ENCODE measurements at regions not wholly inside any gene's neighbourhood (a gene's known extent, or its start where the extent isn't known, plus 50 kb on each side); places are given as distances from the start of the nearest gene placed in this dataset.

GRCh38 chr6:168216117-168216516, 103.5 kb downstream of the DACT2 start:
- DNase-seq: no peak
- in situ Hi-C loops (cut with MboI; ENCODE audit: low pct_unique_long_range_greater_than_20kb, low sequenced_read_pairs): no loop called here

- in situ Hi-C loops (cut with MboI; ENCODE audit: low pct_unique_long_range_greater_than_20kb, low sequenced_read_pairs): no loop called here
- DNase-seq: no peak
These were observed 104.3 kb downstream of the DACT2 start for GRCh38 chr6:168215121-168215808.

GRCh38 chr6:168214586-168215104, 104.9 kb downstream of the DACT2 start:
- in situ Hi-C loops (cut with MboI; ENCODE audit: low pct_unique_long_range_greater_than_20kb, low sequenced_read_pairs): no loop called here
- DNase-seq: no peak

GRCh38 chr6:168213121-168213524, 106.5 kb downstream of the DACT2 start:
- in situ Hi-C loops (cut with MboI; ENCODE audit: low pct_unique_long_range_greater_than_20kb, low sequenced_read_pairs): no loop called here
- no peak for DNase-seq

- in situ Hi-C loops (cut with MboI; ENCODE audit: low pct_unique_long_range_greater_than_20kb, low sequenced_read_pairs): no loop called here
These were observed 107.2 kb downstream of the DACT2 start for GRCh38 chr6:168212362-168212761.

GRCh38 chr6:168211681-168212080, 107.9 kb downstream of the DACT2 start:
- in situ Hi-C loops (cut with MboI; ENCODE audit: low pct_unique_long_range_greater_than_20kb, low sequenced_read_pairs): no loop called here
- DNase-seq: no peak

More at GRCh38 chr6:168212362-168212761, 107.2 kb downstream of the DACT2 start:
- DNase-seq: no peak

- in situ Hi-C loops (cut with MboI; ENCODE audit: low pct_unique_long_range_greater_than_20kb, low sequenced_read_pairs): no loop called here
- no peak for DNase-seq
These were observed 109.1 kb downstream of the DACT2 start for GRCh38 chr6:168210239-168211105.

GRCh38 chr6:168209420-168209819, 110.2 kb downstream of the DACT2 start:
- in situ Hi-C loops (cut with MboI; ENCODE audit: low pct_unique_long_range_greater_than_20kb, low sequenced_read_pairs): no loop called here
- DNase-seq: no peak

GRCh38 chr6:168208854-168209253, 110.7 kb downstream of the DACT2 start:
- in situ Hi-C loops (cut with MboI; ENCODE audit: low pct_unique_long_range_greater_than_20kb, low sequenced_read_pairs): no loop called here
- DNase-seq: no peak

GRCh38 chr6:168208402-168208801, 111.2 kb downstream of the DACT2 start:
- in situ Hi-C loops (cut with MboI; ENCODE audit: low pct_unique_long_range_greater_than_20kb, low sequenced_read_pairs): no loop called here
- no peak for DNase-seq

- no peak for DNase-seq
- in situ Hi-C loops (cut with MboI; ENCODE audit: low pct_unique_long_range_greater_than_20kb, low sequenced_read_pairs): no loop called here
These were observed 112.0 kb downstream of the DACT2 start for GRCh38 chr6:168207421-168208175.

GRCh38 chr6:168206661-168207274, 112.8 kb downstream of the DACT2 start:
- no peak for DNase-seq
- in situ Hi-C loops (cut with MboI; ENCODE audit: low pct_unique_long_range_greater_than_20kb, low sequenced_read_pairs): no loop called here

GRCh38 chr6:168206186-168206585, 113.4 kb downstream of the DACT2 start:
- DNase-seq: no peak
- in situ Hi-C loops (cut with MboI; ENCODE audit: low pct_unique_long_range_greater_than_20kb, low sequenced_read_pairs): no loop called here

GRCh38 chr6:168201799-168202198, 117.8 kb downstream of the DACT2 start:
- in situ Hi-C loops (cut with MboI; ENCODE audit: low pct_unique_long_range_greater_than_20kb, low sequenced_read_pairs): no loop called here
- DNase-seq: no peak

GRCh38 chr6:168201383-168201782, 118.2 kb downstream of the DACT2 start:
- in situ Hi-C loops (cut with MboI; ENCODE audit: low pct_unique_long_range_greater_than_20kb, low sequenced_read_pairs): no loop called here
- no peak for DNase-seq

GRCh38 chr6:168200571-168201134, 118.9 kb downstream of the DACT2 start:
- DNase-seq: no peak
- in situ Hi-C loops (cut with MboI; ENCODE audit: low pct_unique_long_range_greater_than_20kb, low sequenced_read_pairs): no loop called here

GRCh38 chr6:168198302-168199180, 119.5 kb upstream of the FRMD1 start:
- DNase-seq: no peak

More at GRCh38 chr6:168198302-168199180, 119.5 kb upstream of the FRMD1 start:
- in situ Hi-C loops (cut with MboI; ENCODE audit: low pct_unique_long_range_greater_than_20kb, low sequenced_read_pairs): no loop called here
